BLaER1 treated with 17β-estradiol and CSF1 and Interleukin-3, amounts not matched to agents 10 nM and 100 nM (cell line): ENCODE measurements at regions not wholly inside any gene's neighbourhood (a gene's known extent, or its start where the extent isn't known, plus 50 kb on each side); places are given as distances from the start of the nearest gene placed in this dataset.

Source experiments
- H3K27ac ChIP-seq, 11 experiments: shearing (Covaris generic); formaldehyde crosslinking; 2 replicates each; pipeline ENCODE4 v1.8.1; 2022
- H3K27me3 ChIP-seq, 11 experiments: shearing (Covaris generic); formaldehyde crosslinking; 2 replicates each; pipeline ENCODE4 v1.8.1; 2022
- H3K36me3 ChIP-seq, 11 experiments: shearing (Covaris generic); formaldehyde crosslinking; 2 replicates each; pipeline ENCODE4 v1.8.1; 2022
- H3K4me1 ChIP-seq, 10 experiments: shearing (Covaris generic); formaldehyde crosslinking; 2 replicates each; pipeline ENCODE4 v1.8.1; 2022
- H3K4me2 ChIP-seq, 11 experiments: shearing (Covaris generic); formaldehyde crosslinking; 2 replicates each; pipeline ENCODE4 v1.8.1; 2022
- H3K4me3 ChIP-seq, 10 experiments: shearing (Covaris generic); formaldehyde crosslinking; 2 replicates each; pipeline ENCODE4 v1.8.1; 2022
- H3K9ac ChIP-seq, 11 experiments: shearing (Covaris generic); formaldehyde crosslinking; 2 replicates each; pipeline ENCODE4 v1.8.1; 2022
- H3K9me3 ChIP-seq, 11 experiments: shearing (Covaris generic); formaldehyde crosslinking; replicated peaks in 1 of 11; 2 replicates each; pipeline ENCODE4 v1.8.1; 2022
- H4K20me1 ChIP-seq, 11 experiments: shearing (Covaris generic); formaldehyde crosslinking; 2 replicates each; pipeline ENCODE4 v1.8.1; 2022
- Cebpa-rat ChIP-seq, 11 experiments: shearing (Covaris generic); IDR thresholded peaks; 2 replicates each; pipeline ENCODE4 v1.8.1; 2022

DNA sequence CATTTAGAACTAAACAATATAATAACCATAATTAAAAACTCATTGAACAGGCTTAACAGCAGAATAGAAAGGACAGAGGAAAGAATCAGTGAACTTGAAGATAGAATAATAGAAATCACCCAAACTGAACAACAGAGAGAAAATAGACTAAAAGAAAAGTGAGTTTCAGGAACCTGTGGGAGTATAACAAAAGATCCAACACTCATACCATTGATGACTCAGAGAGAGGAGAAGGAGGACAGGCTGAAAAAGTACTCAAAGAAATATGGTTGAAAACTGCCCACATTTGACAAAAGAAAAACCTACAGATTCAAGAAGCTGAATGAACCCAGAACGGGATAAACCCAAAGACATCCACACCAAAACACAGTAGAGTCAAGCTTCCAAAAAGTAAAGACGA, 54.2 kb upstream of the FMNL2 start:
- H3K27me3 ChIP-seq: no peaks in the 10 kb centered on the region
- no peak for TF ChIP-seq Cebpa-rat (IDR thresholded peaks at IDR 0.05)
- no peak overlapping the region for H3K4me2 ChIP-seq
- no peak overlapping the region for H3K9ac ChIP-seq
- H3K36me3 ChIP-seq: peaks cover 0 to 4% (median 0%) of the 10 kb centered on the region in 11 experiments; a peak in 1 of 22 replicates
- H3K27ac ChIP-seq: no peak overlapping the region
- peaks cover 0 to 7% (median 0%) of the 10 kb centered on the region in 10 experiments; a peak in 2 of 20 replicates for H3K4me1 ChIP-seq
- no peak overlapping the region for H3K4me3 ChIP-seq
- no peaks in the 10 kb centered on the region for H4K20me1 ChIP-seq
- peaks cover 25 to 52% (median 35%) of the 10 kb centered on the region in 11 experiments for H3K9me3 ChIP-seq

DNA sequence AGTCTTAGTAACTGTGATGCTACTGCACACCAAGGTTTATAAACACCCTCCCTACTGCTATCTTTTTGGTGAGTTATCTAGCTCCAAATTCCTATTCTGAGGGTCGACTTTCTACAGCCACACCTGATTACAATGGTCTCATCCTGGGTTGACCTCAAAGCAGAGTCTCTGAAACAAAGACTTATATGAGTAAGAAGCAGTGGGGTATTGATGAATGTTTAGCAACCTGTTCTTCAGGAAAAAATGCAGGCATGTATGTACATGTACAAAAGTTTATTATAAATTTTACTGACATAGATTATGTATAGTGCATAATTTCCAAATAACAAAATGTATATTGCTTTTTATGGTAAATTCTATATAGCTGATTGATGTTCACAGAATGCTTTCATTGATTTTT, 51.6 kb upstream of the FMNL2 start:
- no peak overlapping the region for H3K4me3 ChIP-seq
- no peak overlapping the region for H3K9ac ChIP-seq
- H3K27ac ChIP-seq: no peak overlapping the region
- no peaks in the 10 kb centered on the region for H3K27me3 ChIP-seq
- no peak for TF ChIP-seq Cebpa-rat (IDR thresholded peaks at IDR 0.05)
- no peaks in the 10 kb centered on the region for H4K20me1 ChIP-seq
- peaks cover 16 to 31% (median 22%) of the 10 kb centered on the region in 11 experiments for H3K9me3 ChIP-seq
- H3K4me2 ChIP-seq: no peak overlapping the region
- H3K4me1 ChIP-seq: peaks cover 0 to 7% (median 0%) of the 10 kb centered on the region in 10 experiments; a peak in 2 of 20 replicates
- H3K36me3 ChIP-seq: peaks cover 0 to 4% (median 0%) of the 10 kb centered on the region in 11 experiments; a peak in 1 of 22 replicates

DNA sequence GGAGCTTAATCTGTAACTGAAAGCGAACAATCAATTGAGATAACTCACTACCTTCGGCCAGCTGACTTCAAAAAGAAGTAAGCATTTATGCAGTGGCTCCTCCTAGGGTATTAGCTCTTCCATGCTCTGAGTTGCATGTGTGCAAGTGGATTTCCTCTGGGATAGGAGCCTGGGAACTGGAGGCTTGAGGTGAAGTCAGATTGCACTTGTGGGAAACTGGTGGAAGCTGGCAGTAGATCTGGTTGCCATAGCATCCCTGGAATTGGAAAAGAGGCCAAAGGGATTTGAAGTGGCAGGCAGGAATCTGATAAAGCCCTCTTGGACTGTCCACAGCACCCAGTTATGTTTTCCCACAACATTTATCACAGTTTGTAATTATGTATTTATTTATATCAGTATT, 50.6 kb upstream of the FMNL2 start:
- no peaks in the 10 kb centered on the region for H4K20me1 ChIP-seq
- peaks cover 6 to 21% (median 12%) of the 10 kb centered on the region in 11 experiments for H3K9me3 ChIP-seq
- no peak overlapping the region for H3K4me3 ChIP-seq
- no peak for TF ChIP-seq Cebpa-rat (IDR thresholded peaks at IDR 0.05)
- H3K4me2 ChIP-seq: no peak overlapping the region
- H3K36me3 ChIP-seq: no peaks in the 10 kb centered on the region; a peak in 1 of 22 replicates
- H3K9ac ChIP-seq: no peak overlapping the region
- no peaks in the 10 kb centered on the region for H3K27me3 ChIP-seq
- H3K27ac ChIP-seq: no peak overlapping the region
- H3K4me1 ChIP-seq: peaks cover 0 to 7% (median 0%) of the 10 kb centered on the region in 10 experiments; a peak in 2 of 20 replicates
